ENCODE measurements at regions not wholly inside any gene's neighbourhood (a gene's known extent, or its start where the extent isn't known, plus 50 kb on each side); places are given as distances from the start of the nearest gene placed in this dataset.
"Not testable (repeated sequence)": the region's sequence is repeated elsewhere in the genome, so short reads cannot be mapped to it uniquely, and the experiment has no call there.

GRCh38 chr9:85487872-85488271, 253.9 kb downstream of the AGTPBP1 start:
- TF ChIP-seq, protein P1, sequence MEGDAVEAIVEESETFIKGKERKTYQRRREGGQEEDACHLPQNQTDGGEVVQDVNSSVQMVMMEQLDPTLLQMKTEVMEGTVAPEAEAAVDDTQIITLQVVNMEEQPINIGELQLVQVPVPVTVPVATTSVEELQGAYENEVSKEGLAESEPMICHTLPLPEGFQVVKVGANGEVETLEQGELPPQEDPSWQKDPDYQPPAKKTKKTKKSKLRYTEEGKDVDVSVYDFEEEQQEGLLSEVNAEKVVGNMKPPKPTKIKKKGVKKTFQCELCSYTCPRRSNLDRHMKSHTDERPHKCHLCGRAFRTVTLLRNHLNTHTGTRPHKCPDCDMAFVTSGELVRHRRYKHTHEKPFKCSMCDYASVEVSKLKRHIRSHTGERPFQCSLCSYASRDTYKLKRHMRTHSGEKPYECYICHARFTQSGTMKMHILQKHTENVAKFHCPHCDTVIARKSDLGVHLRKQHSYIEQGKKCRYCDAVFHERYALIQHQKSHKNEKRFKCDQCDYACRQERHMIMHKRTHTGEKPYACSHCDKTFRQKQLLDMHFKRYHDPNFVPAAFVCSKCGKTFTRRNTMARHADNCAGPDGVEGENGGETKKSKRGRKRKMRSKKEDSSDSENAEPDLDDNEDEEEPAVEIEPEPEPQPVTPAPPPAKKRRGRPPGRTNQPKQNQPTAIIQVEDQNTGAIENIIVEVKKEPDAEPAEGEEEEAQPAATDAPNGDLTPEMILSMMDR (IDR thresholded peaks at IDR 0.05; ENCODE audit: partially characterized antibody, unreplicated experiment): no peak
- Mint-ChIP-seq H3K27me3 (ENCODE audit: unreplicated experiment) (no peaks in the 10 kb centered on the region), H3K27ac (ENCODE audit: unreplicated experiment) (no peak overlapping the region), H3K4me1 (ENCODE audit: low read depth, unreplicated experiment) (peaks cover 5% of the 10 kb centered on the region), H3K36me3 (ENCODE audit: unreplicated experiment) (peaks cover 6% of the 10 kb centered on the region), H3K4me3 (ENCODE audit: unreplicated experiment) (no peak overlapping the region), H3K9me3 (ENCODE audit: unreplicated experiment) (no peaks in the 10 kb centered on the region)
- no peak for DNase-seq

GRCh38 chr9:85484235-85484634, 257.5 kb downstream of the AGTPBP1 start:
- TF ChIP-seq, protein P1 (IDR thresholded peaks at IDR 0.05; ENCODE audit: partially characterized antibody, unreplicated experiment): no peak

DNA sequence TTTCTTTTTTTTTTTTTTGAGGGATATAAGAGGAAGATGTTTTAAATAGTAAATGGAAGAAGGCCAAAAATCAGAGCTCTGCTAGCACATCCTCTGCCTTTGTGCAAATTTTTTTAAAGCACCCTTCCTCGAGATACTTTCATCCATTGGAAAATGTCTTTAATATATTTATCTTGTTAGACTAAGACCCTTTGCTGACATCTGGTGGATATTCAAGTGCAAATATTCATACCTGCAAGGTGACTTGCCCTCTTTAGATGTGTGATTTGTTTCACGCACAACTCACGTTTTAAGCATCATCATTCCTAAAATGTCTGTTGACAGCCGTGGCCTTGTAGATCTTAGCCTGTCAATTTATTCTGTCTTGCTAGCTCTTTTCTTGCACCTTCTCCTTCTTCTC, 258.5 kb downstream of the AGTPBP1 start:
- TF ChIP-seq, protein P1 (IDR thresholded peaks at IDR 0.05; ENCODE audit: partially characterized antibody, unreplicated experiment): no peak
- no peaks in the 10 kb centered on the region for H3K9me3 Mint-ChIP-seq (ENCODE audit: unreplicated experiment)
- H3K4me3 Mint-ChIP-seq (ENCODE audit: unreplicated experiment): no peak overlapping the region
- no peaks in the 10 kb centered on the region for H3K4me1 Mint-ChIP-seq (ENCODE audit: low read depth, unreplicated experiment)
- H3K27ac Mint-ChIP-seq (ENCODE audit: unreplicated experiment): no peak overlapping the region
- DNase-seq: no peak
- H3K27me3 Mint-ChIP-seq (ENCODE audit: unreplicated experiment): peaks cover 4% of the 10 kb centered on the region
- no peaks in the 10 kb centered on the region for H3K36me3 Mint-ChIP-seq (ENCODE audit: unreplicated experiment)

More at GRCh38 chr9:85484235-85484634, 257.5 kb downstream of the AGTPBP1 start:
- no peak for DNase-seq
- peaks cover 4% of the 10 kb centered on the region for H3K27me3 Mint-ChIP-seq (ENCODE audit: unreplicated experiment)
- H3K9me3 Mint-ChIP-seq (ENCODE audit: unreplicated experiment): no peaks in the 10 kb centered on the region
- no peaks in the 10 kb centered on the region for H3K4me1 Mint-ChIP-seq (ENCODE audit: low read depth, unreplicated experiment)
- no peak overlapping the region for H3K27ac Mint-ChIP-seq (ENCODE audit: unreplicated experiment)
- H3K4me3 Mint-ChIP-seq (ENCODE audit: unreplicated experiment): no peak overlapping the region
- H3K36me3 Mint-ChIP-seq (ENCODE audit: unreplicated experiment): no peaks in the 10 kb centered on the region

DNA sequence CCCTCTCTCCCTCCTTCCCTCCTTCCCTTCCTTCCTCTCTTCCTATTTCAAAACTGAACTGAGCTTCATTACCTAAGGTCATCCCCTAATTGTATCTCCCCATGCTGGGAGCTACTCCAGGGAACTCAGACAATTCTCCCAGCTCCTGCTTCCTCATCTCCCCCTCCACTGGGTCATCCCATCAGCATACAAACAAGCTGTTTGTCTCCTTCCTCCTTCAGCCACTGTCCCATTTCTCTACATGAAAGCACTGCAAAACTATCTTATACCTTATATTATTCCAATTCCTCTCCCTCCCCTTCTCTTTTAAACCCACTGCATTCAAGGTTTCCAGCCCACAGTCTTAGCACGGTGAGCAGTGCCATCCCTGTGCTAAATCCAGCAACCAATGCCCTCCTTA, 262.4 kb downstream of the AGTPBP1 start:
- TF ChIP-seq, protein P1 (IDR thresholded peaks at IDR 0.05; ENCODE audit: partially characterized antibody, unreplicated experiment): no peak
- H3K27ac Mint-ChIP-seq (ENCODE audit: unreplicated experiment): no peak overlapping the region
- DNase-seq: no peak
- H3K27me3 Mint-ChIP-seq (ENCODE audit: unreplicated experiment): peaks cover 4% of the 10 kb centered on the region
- no peak overlapping the region for H3K4me3 Mint-ChIP-seq (ENCODE audit: unreplicated experiment)
- H3K9me3 Mint-ChIP-seq (ENCODE audit: unreplicated experiment): peaks cover under 1% of the 10 kb centered on the region
- no peaks in the 10 kb centered on the region for H3K4me1 Mint-ChIP-seq (ENCODE audit: low read depth, unreplicated experiment)
- peaks cover 4% of the 10 kb centered on the region for H3K36me3 Mint-ChIP-seq (ENCODE audit: unreplicated experiment)

DNA sequence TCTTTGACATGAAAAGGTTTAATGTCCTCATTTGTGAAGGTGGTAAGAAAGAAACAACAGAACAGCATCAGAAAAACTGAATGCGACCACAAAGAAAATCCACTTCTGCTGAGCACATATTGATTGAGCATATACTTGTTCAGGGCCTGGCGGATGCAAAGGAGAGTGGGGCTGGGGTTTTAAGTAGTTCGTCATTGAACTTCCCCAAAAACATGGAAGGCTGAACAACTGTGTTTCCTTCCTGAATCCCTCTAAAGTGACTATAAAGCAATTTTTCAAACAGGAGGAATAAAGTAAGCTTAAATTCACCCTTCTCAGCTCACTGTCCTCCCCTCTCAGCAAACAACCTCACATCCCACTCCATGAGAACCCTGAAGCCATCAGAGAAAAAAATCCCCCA, 262.9 kb downstream of the AGTPBP1 start:
- Mint-ChIP-seq H3K4me3 (ENCODE audit: unreplicated experiment) (no peak overlapping the region), H3K27ac (ENCODE audit: unreplicated experiment) (no peak overlapping the region)

DNA sequence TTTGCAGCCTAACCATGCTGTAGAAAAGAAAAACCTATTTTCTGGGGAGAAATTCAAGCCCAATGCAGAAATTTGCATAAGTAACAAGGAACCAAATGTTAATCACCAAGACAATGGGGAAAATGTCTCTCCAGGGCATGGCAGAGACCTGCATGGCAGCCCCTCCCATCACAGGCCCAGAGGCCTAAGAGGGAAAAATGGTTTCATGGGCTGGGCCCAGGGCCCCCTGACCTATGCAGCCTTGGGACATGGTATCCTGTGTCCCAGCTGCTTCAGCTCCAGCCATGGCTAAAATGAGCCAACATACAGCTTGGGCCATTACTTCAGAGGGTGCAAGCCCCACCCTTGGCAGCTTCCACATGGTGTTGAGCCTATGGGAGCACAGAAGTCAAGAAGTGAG, 266.9 kb downstream of the AGTPBP1 start:
- H3K27me3 Mint-ChIP-seq (ENCODE audit: unreplicated experiment): not testable (repeated sequence)

More for the DNA sequence above, 262.9 kb downstream of the AGTPBP1 start:
- Mint-ChIP-seq H3K9me3 (ENCODE audit: unreplicated experiment) (peaks cover 2% of the 10 kb centered on the region), H3K36me3 (ENCODE audit: unreplicated experiment) (peaks cover 6% of the 10 kb centered on the region), H3K4me1 (ENCODE audit: low read depth, unreplicated experiment) (no peaks in the 10 kb centered on the region), H3K27me3 (ENCODE audit: unreplicated experiment) (peaks cover 4% of the 10 kb centered on the region)
- DNase-seq: no peak
- TF ChIP-seq, protein P1 (IDR thresholded peaks at IDR 0.05; ENCODE audit: partially characterized antibody, unreplicated experiment): no peak

More for the DNA sequence above, 266.9 kb downstream of the AGTPBP1 start:
- H3K27ac Mint-ChIP-seq (ENCODE audit: unreplicated experiment); H3K36me3 Mint-ChIP-seq (ENCODE audit: unreplicated experiment); H3K9me3 Mint-ChIP-seq (ENCODE audit: unreplicated experiment); H3K4me3 Mint-ChIP-seq (ENCODE audit: unreplicated experiment); DNase-seq; H3K4me1 Mint-ChIP-seq (ENCODE audit: low read depth, unreplicated experiment): not testable (repeated sequence)

Measured in glutamatergic neuron (in vitro differentiated cells).